GM06990 (cell line): ENCODE measurements at regions not wholly inside any gene's neighbourhood (a gene's known extent, or its start where the extent isn't known, plus 50 kb on each side); places are given as distances from the start of the nearest gene placed in this dataset.

Experiments
- DNase-seq: peaks from one replicate; pipeline ENCODE4 v3.0.0-alpha.2; 2011; ENCODE audit not compliant: insufficient read length; ENCODE audit errors: extremely low read depth
- H3K27me3 ChIP-seq: replicated peaks from 2 replicates; pipeline ENCODE4 v1.6.0; 2011; ENCODE audit warnings: low read length; ENCODE audit not compliant: control insufficient read depth, insufficient read depth
- H3K36me3 ChIP-seq: 2 replicates; pipeline ENCODE4 v1.5.1; 2011; ENCODE audit warnings: low read length; ENCODE audit not compliant: control insufficient read depth, insufficient read depth
- H3K4me3 ChIP-seq: replicated peaks from 2 replicates; pipeline ENCODE4 v1.5.1; 2011; ENCODE audit warnings: low read depth, mild to moderate bottlenecking, control low read depth, low read length
- TF ChIP-seq, protein P1 (sequence below): IDR thresholded peaks from 2 replicates; pipeline ENCODE4 v1.5.1; 2011; ENCODE audit warnings: low read length, control low read depth, mild to moderate bottlenecking, inconsistent platforms; ENCODE audit not compliant: insufficient read depth, poor library complexity, severe bottlenecking

DNA sequence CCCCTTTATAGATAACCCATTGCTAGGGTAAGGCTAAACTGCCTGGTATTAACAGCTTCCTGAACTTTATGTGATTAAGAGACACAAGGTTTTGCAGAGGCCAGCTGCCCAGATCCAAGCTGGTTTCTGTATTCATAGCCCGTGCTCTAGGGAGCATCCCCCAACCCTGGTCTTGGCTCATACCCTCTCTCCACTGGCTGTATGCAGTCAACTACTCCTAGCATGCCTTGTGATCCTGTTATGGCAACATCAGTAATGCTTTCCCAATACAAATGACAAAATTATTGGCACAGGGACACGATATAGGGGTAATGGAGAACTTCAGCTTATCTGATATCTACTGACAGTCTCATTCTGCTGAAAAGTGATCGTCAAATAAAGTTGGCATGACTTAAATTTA, 202.8 kb upstream of the MKLN1 start:
- Histone ChIP-seq H3K27me3 (no peaks in the 10 kb centered on the region), H3K36me3 (no peaks in the 10 kb centered on the region), H3K4me3 (no peak overlapping the region)
- TF ChIP-seq, protein P1, sequence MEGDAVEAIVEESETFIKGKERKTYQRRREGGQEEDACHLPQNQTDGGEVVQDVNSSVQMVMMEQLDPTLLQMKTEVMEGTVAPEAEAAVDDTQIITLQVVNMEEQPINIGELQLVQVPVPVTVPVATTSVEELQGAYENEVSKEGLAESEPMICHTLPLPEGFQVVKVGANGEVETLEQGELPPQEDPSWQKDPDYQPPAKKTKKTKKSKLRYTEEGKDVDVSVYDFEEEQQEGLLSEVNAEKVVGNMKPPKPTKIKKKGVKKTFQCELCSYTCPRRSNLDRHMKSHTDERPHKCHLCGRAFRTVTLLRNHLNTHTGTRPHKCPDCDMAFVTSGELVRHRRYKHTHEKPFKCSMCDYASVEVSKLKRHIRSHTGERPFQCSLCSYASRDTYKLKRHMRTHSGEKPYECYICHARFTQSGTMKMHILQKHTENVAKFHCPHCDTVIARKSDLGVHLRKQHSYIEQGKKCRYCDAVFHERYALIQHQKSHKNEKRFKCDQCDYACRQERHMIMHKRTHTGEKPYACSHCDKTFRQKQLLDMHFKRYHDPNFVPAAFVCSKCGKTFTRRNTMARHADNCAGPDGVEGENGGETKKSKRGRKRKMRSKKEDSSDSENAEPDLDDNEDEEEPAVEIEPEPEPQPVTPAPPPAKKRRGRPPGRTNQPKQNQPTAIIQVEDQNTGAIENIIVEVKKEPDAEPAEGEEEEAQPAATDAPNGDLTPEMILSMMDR, result no peak
- DNase-seq, result no peak

DNA sequence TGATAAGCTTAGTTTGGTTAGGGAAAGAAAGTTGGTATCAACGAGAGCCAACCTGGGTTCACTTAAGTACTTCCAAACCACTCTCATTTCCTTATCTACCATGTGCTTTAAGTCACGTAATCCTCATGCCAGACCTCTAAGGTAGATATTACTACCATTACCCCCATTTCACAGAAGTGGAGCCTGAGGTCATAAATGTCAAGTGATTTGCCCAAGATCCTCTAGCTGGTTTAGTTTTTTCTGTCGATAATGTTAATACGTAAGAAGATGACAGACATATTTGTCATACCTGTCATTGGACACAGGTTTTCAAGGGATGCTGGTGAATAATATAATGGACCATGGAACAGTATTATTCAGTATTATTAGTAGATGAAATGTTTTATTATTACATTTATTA, 197.4 kb upstream of the MKLN1 start:
- DNase-seq, result no peak
- TF ChIP-seq, protein P1, result no peak
- Histone ChIP-seq H3K4me3 (no peak overlapping the region), H3K27me3 (no peaks in the 10 kb centered on the region), H3K36me3 (no peaks in the 10 kb centered on the region)

DNA sequence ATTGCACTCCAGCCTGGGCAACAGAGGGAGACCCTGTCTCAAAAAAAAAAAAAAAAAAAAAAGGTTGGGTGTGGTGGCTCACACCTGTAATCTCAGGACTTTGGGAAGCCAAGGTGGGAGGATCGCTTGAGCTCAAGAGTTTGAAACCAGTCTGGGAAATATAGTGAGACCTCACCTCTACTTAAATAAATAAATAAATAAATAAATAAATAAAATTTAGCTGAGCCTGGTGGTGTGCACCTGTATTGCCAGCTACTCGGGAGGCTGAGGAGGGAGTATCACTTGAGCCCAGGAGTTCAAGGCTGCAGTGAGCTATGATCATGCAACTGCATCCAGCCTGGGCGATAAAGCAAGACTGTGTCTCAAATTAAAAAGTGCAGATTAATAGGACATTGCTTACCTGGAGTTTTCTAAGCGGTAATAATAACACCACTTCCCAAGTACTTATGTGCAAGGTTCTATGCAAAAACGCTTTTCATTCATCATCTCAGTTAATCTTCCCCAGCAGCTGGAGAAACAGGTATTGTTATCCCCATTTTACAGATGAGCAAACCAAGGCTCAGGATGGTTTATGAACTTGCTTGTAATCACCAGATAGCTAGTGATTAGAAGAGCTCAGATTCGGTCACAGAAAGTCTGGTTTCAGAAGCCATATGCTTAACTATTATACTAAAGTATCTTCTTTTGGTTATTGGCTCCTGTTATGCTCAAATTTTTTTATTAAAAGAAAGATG, 196.5 kb upstream of the MKLN1 start:
- TF ChIP-seq, protein P1, result no peak
- no peak overlapping the region for H3K4me3 ChIP-seq
- H3K27me3 ChIP-seq, result no peaks in the 10 kb centered on the region
- H3K36me3 ChIP-seq, result no peaks in the 10 kb centered on the region
- no peak for DNase-seq

DNA sequence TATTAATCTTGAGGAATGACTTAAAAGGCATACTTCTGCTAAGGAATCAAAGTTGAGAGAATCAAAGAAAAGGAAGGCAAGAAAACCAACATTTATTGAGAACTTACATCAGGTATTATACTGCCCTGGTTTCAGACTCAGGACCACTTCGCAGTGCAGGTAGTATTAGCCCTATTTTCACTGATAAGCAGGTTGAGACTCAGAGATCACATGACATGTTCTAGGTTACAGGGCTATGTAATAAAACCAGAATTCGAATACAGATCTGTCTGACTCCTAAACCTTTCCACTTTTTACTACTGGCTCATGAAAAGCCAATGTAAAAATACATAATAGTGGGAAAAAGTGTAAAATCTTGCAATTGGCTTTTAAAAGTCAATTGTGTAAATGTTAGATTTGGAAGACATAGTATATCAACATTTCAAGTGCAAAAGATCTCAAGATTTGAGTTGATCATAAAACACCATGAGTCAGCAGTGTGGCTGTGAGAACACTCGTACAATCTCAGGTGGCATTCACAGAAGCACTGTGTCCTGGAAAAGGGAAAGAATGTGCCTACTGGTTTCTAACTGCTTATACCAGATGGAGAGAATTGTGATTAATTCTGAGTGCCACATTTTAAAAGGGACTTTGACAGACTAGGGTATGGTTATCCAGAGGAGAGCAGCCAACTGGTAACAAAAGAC, 195.8 kb upstream of the MKLN1 start:
- TF ChIP-seq, protein P1, result no peak
- no peaks in the 10 kb centered on the region for H3K27me3 ChIP-seq
- no peaks in the 10 kb centered on the region for H3K36me3 ChIP-seq

DNA sequence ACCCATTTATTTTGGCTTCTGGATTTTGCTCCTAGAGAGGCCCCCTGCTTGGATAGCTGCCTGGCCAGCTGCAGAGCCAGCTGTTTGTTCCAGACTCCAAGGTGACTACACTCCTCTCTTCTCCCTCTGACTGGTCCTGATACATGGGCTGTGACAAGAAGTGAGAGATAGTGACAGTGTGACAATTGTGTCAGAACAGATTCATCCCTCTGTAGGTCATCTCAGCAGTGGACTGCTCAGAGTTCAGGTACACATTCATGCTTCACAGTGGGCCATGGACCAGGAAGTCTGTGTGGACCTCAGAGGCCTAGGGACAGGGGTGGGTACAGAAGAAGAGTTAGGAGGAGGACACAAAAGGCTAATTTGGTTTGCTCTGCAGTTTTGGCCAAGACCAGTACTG, 188.2 kb upstream of the MKLN1 start:
- TF ChIP-seq, protein P1, result no peak
- H3K4me3 ChIP-seq, result no peak overlapping the region

More for the DNA sequence above, 195.8 kb upstream of the MKLN1 start:
- DNase-seq, result no peak
- H3K4me3 ChIP-seq, result no peak overlapping the region

More for the DNA sequence above, 188.2 kb upstream of the MKLN1 start:
- DNase-seq, result no peak
- H3K36me3 ChIP-seq, result no peaks in the 10 kb centered on the region
- no peaks in the 10 kb centered on the region for H3K27me3 ChIP-seq
